Endothelial cell of umbilical vein (primary cell): ENCODE measurements at regions not wholly inside any gene's neighbourhood (a gene's known extent, or its start where the extent isn't known, plus 50 kb on each side); places are given as distances from the start of the nearest gene placed in this dataset.

Experiments
- BruUV-seq: library from RNA; stranded (reverse); fragments of 400-500 nt; replicated peaks from 2 replicates; lab custom pipeline; 2021; lab: Mats Ljungman, UMichigan
- CTCF ChIA-PET: fragments of 300-600, 350-600 bp; sonication (Branson Sonifier 250); formaldehyde crosslinking; loops from one replicate; lab custom pipeline; 2021; ENCODE audit warnings: antibody characterized with exemption, inconsistent platforms; lab: Charles Lee
- POLR2A ChIA-PET: fragments of 300-600, 350-600 bp; sonication (Branson Sonifier 250); formaldehyde crosslinking; loops from one replicate; lab custom pipeline; 2021; ENCODE audit warnings: antibody characterized with exemption, inconsistent platforms; lab: Charles Lee
- DNase-seq: peaks from one replicate; pipeline ENCODE4 v3.0.0-alpha.2; 2011; ENCODE audit warnings: low read depth, low spot score
- FAIRE-seq: peaks from 2 replicates; lab custom pipeline; 2011; peaks lifted over from hg19 to GRCh38; lab: Jason Lieb, UNC
- H2AFZ ChIP-seq: 2 replicates; pipeline ENCODE4 v1.6.0; 2012; ENCODE audit warnings: low read depth, low read length, control low read depth, inconsistent platforms
- H3K27ac ChIP-seq: 2 replicates; pipeline ENCODE4 v1.5.1; 2011; ENCODE audit warnings: low read depth, mild to moderate bottlenecking, control low read depth, low read length, moderate library complexity; ENCODE audit not compliant: insufficient read depth
- H3K27me3 ChIP-seq, 2 experiments: 2 replicates each; pipeline versions ENCODE4 v1.6.0 to v1.6.1; 2011; ENCODE audit warnings: low read length in 2 of 2, mixed read lengths in 1 of 2; ENCODE audit not compliant: control insufficient read depth in 2 of 2, insufficient read depth in 2 of 2
- H3K36me3 ChIP-seq, 2 experiments: 2 replicates in 1 of 2; 3 replicates in 1 of 2; pipeline ENCODE4 v1.5.1; 2011; ENCODE audit warnings: low read length in 2 of 2, mild to moderate bottlenecking in 1 of 2, moderate library complexity in 1 of 2; ENCODE audit not compliant: control insufficient read depth in 2 of 2, insufficient read depth in 2 of 2; ENCODE audit errors: extremely low read depth in 1 of 2
- H3K4me1 ChIP-seq: 3 replicates; pipeline ENCODE4 v1.5.1; 2011; ENCODE audit warnings: mild to moderate bottlenecking, low read length; ENCODE audit not compliant: control insufficient read depth, insufficient read depth; ENCODE audit errors: extremely low read depth
- H3K4me2 ChIP-seq: 2 replicates; pipeline ENCODE4 v1.6.1; 2011; ENCODE audit warnings: low read length, control low read depth, mixed read lengths; ENCODE audit not compliant: insufficient read depth
- H3K4me3 ChIP-seq, 3 experiments: fragments of 200-600 bp in 1 of 3; sonication (generic), shearing (Covaris generic) in 1 of 3; replicated peaks in 1 of 3; 2 replicates each; pipeline ENCODE4 v1.5.1; 2011 to 2016; ENCODE audit warnings: control low read depth in 3 of 3, low read length in 3 of 3, mild to moderate bottlenecking in 2 of 3, inconsistent platforms in 1 of 3, low read depth in 1 of 3, moderate library complexity in 1 of 3; ENCODE audit not compliant: insufficient read depth in 1 of 3
- H3K79me2 ChIP-seq: 2 replicates; pipeline ENCODE4 v1.6.0; 2012; ENCODE audit warnings: low read length, inconsistent platforms; ENCODE audit not compliant: control insufficient read depth, insufficient read depth
- H3K9ac ChIP-seq: replicated peaks from 2 replicates; pipeline ENCODE3; 2011; ENCODE audit warnings: low read length, control low read depth; ENCODE audit not compliant: insufficient read depth; ENCODE audit errors: extremely low read depth
- H3K9me1 ChIP-seq: replicated peaks from 3 replicates; pipeline ENCODE4 v1.6.0; 2011; ENCODE audit warnings: mild to moderate bottlenecking, low read length; ENCODE audit not compliant: control insufficient read depth, insufficient read depth; ENCODE audit errors: extremely low read depth
- H3K9me3 ChIP-seq: replicated peaks from 2 replicates; pipeline ENCODE4 v1.5.1; 2012; ENCODE audit warnings: low read length, inconsistent platforms; ENCODE audit not compliant: control insufficient read depth, insufficient read depth
- H4K20me1 ChIP-seq: replicated peaks from 2 replicates; pipeline ENCODE3; 2011; ENCODE audit warnings: mild to moderate bottlenecking, low read length; ENCODE audit not compliant: control insufficient read depth, insufficient read depth; ENCODE audit errors: extremely low read depth
- EZH2 ChIP-seq: IDR thresholded peaks from 2 replicates; pipeline ENCODE4 v1.6.1; 2012; ENCODE audit warnings: borderline replicate concordance, low read depth, mild to moderate bottlenecking, moderate library complexity, low read length, inconsistent platforms; ENCODE audit not compliant: severe bottlenecking
- FOS ChIP-seq: IDR thresholded peaks from 2 replicates; pipeline ENCODE4 v1.6.1; 2011; ENCODE audit warnings: mild to moderate bottlenecking, low read length, moderate library complexity, borderline replicate concordance; ENCODE audit not compliant: insufficient read depth
- GATA2 ChIP-seq: IDR thresholded peaks from 2 replicates; pipeline ENCODE4 v1.7.0; 2011; ENCODE audit warnings: low read depth, mild to moderate bottlenecking, moderate library complexity, mixed read lengths, low read length; ENCODE audit not compliant: insufficient read length, insufficient read depth
- JUN ChIP-seq: IDR thresholded peaks from 2 replicates; pipeline ENCODE4 v1.6.1; 2011; ENCODE audit warnings: borderline replicate concordance, low read depth; ENCODE audit not compliant: insufficient read length, insufficient read depth
- MAX ChIP-seq: IDR thresholded peaks from 2 replicates; pipeline ENCODE4 v1.6.1; 2011; ENCODE audit not compliant: insufficient read depth, insufficient read length
- MYC ChIP-seq: IDR thresholded peaks from one replicate; pipeline ENCODE4 v1.6.1; 2011; ENCODE audit warnings: mild to moderate bottlenecking, low read depth, low read length
- POLR2A ChIP-seq: IDR thresholded peaks from 2 replicates; pipeline ENCODE4 v1.6.1; 2012; ENCODE audit warnings: low read depth, mild to moderate bottlenecking, control low read depth, low read length
- POLR2AphosphoS5 ChIP-seq: IDR thresholded peaks from 2 replicates; pipeline ENCODE4 v1.6.1; 2012; ENCODE audit warnings: low read depth, mild to moderate bottlenecking, control low read depth, low read length, moderate library complexity; ENCODE audit not compliant: insufficient read depth
- dilution Hi-C: fragments of 300-500 bp; cut with MboI; formaldehyde crosslinking; loops from one replicate; pipeline ENCODE4 v1.15.0; 2019; ENCODE audit warnings: low sequenced_read_pairs; ENCODE audit not compliant: extremely low pct_ligation_motif_present
- intact Hi-C: fragments of 100-400 bp; cut with micrococcal nuclease; formaldehyde crosslinking; loops from one replicate; pipeline ENCODE4 v1.10.0; 2022
- TF ChIP-seq, protein P1 (sequence below), 2 donors: IDR thresholded peaks; 1 replicate in 1 of 2; 2 replicates in 1 of 2; pipeline ENCODE4 v1.5.1; 2011; ENCODE audit warnings: low read length in 2 of 2, mild to moderate bottlenecking in 2 of 2, moderate library complexity in 2 of 2, control low read depth in 1 of 2, inconsistent platforms in 1 of 2, low read depth in 1 of 2; ENCODE audit not compliant: insufficient read depth in 1 of 2; ENCODE audit errors: extremely low read depth in 1 of 2

GRCh38 chr7:84939888-84940287, 247.0 kb downstream of the SEMA3D start:
- Histone ChIP-seq H3K9me1 (no peaks in the 10 kb centered on the region), H3K4me2 (no peak overlapping the region), H3K9me3 (no peaks in the 10 kb centered on the region), H3K4me1 (no peaks in the 10 kb centered on the region), H3K27ac (no peak overlapping the region), H2AFZ (no peak overlapping the region), H3K9ac (no peak overlapping the region), H4K20me1 (no peaks in the 10 kb centered on the region), H3K27me3 (no peaks in the 10 kb centered on the region), H3K4me3 (no peak overlapping the region), H3K36me3 (no peaks in the 10 kb centered on the region), H3K79me2 (no peaks in the 10 kb centered on the region)
- dilution Hi-C loops (no loop called here), intact Hi-C loops (no loop called here)
- ChIA-PET CTCF (no interaction called here), POLR2A (no interaction called here)
- no TSS peak for BruUV-seq
- TF ChIP-seq JUN (no peak), MAX (no peak), GATA2 (no peak), POLR2AphosphoS5 (no peak), FOS (no peak), MYC (no peak), POLR2A (no peak), EZH2 (no peak)
- TF ChIP-seq, protein P1, sequence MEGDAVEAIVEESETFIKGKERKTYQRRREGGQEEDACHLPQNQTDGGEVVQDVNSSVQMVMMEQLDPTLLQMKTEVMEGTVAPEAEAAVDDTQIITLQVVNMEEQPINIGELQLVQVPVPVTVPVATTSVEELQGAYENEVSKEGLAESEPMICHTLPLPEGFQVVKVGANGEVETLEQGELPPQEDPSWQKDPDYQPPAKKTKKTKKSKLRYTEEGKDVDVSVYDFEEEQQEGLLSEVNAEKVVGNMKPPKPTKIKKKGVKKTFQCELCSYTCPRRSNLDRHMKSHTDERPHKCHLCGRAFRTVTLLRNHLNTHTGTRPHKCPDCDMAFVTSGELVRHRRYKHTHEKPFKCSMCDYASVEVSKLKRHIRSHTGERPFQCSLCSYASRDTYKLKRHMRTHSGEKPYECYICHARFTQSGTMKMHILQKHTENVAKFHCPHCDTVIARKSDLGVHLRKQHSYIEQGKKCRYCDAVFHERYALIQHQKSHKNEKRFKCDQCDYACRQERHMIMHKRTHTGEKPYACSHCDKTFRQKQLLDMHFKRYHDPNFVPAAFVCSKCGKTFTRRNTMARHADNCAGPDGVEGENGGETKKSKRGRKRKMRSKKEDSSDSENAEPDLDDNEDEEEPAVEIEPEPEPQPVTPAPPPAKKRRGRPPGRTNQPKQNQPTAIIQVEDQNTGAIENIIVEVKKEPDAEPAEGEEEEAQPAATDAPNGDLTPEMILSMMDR (IDR thresholded peaks at IDR 0.05; ENCODE audit: extremely low read depth in 1 of 2, insufficient read depth in 1 of 2, low read depth in 1 of 2, low read length in 2 of 2), result no peak
- FAIRE-seq, result no peak
- DNase-seq, result no peak
